H1 (cell line): ENCODE measurements at regions not wholly inside any gene's neighbourhood (a gene's known extent, or its start where the extent isn't known, plus 50 kb on each side); places are given as distances from the start of the nearest gene placed in this dataset.

Experiments used
- CTCF ChIA-PET: fragments of 300-600 bp; sonication (Branson Sonifier 250); formaldehyde crosslinking; loops from one replicate; lab custom pipeline; 2021; ENCODE audit not compliant: partially characterized antibody; lab: Charles Lee
- POLR2A ChIA-PET: fragments of 300-600 bp; sonication (Branson Sonifier 250); formaldehyde crosslinking; loops from one replicate; lab custom pipeline; 2021; ENCODE audit warnings: inconsistent platforms; ENCODE audit not compliant: partially characterized antibody; lab: Charles Lee
- DNase-seq, 2 experiments: peaks; one replicate each; pipeline versions ENCODE4 v3.0.0 to v3.0.0-alpha.2; 2010 to 2022; ENCODE audit warnings: low spot score in 2 of 2, low read depth in 1 of 2, mixed read lengths in 1 of 2
- FAIRE-seq: peaks from 2 replicates; lab custom pipeline; 2011; peaks lifted over from hg19 to GRCh38; lab: Jason Lieb, UNC
- H2AFZ ChIP-seq: 2 replicates; pipeline ENCODE4 v1.8.1; 2012; ENCODE audit warnings: low read length, inconsistent platforms
- H2AK5ac ChIP-seq: 2 replicates; pipeline ENCODE4 v1.6.1; 2013; ENCODE audit warnings: low read depth, low read length
- H2BK120ac ChIP-seq: replicated peaks from 2 replicates; pipeline ENCODE3; 2013; ENCODE audit warnings: low read depth, low read length, inconsistent platforms
- H2BK12ac ChIP-seq: 2 replicates; pipeline ENCODE4 v1.6.1; 2013; ENCODE audit warnings: low read depth, low read length
- H2BK15ac ChIP-seq: 2 replicates; pipeline ENCODE4 v1.6.1; 2013; ENCODE audit warnings: low read length
- H2BK20ac ChIP-seq: 2 replicates; pipeline ENCODE4 v1.6.1; 2013; ENCODE audit warnings: low read length
- H2BK5ac ChIP-seq: 2 replicates; pipeline ENCODE4 v1.6.1; 2013; ENCODE audit warnings: low read depth, low read length
- H3K14ac ChIP-seq: 2 replicates; pipeline ENCODE4 v1.6.1; 2013; ENCODE audit warnings: inconsistent platforms; ENCODE audit not compliant: insufficient read length
- H3K18ac ChIP-seq: 2 replicates; pipeline ENCODE4 v1.6.1; 2013; ENCODE audit warnings: low read length; ENCODE audit errors: extremely low read depth
- H3K23ac ChIP-seq: 2 replicates; pipeline ENCODE4 v1.6.1; 2013; ENCODE audit warnings: inconsistent platforms; ENCODE audit not compliant: insufficient read length
- H3K23me2 ChIP-seq: 2 replicates; pipeline ENCODE4 v1.6.1; 2013; ENCODE audit warnings: low read depth, low read length
- H3K27ac ChIP-seq: 2 replicates; pipeline ENCODE4 v1.6.1; 2011; ENCODE audit warnings: low read depth, low read length, inconsistent platforms
- H3K27me3 ChIP-seq, 4 experiments: replicated peaks in 1 of 4; 1 replicate in 1 of 4; 2 replicates in 3 of 4; pipeline versions ENCODE4 v1.6.1 to v1.8.1; 2011 to 2013; ENCODE audit warnings: low read length in 3 of 4, mild to moderate bottlenecking in 3 of 4, inconsistent platforms in 2 of 4, mixed read lengths in 2 of 4, moderate library complexity in 1 of 4; ENCODE audit not compliant: control insufficient read depth in 3 of 4, insufficient read depth in 3 of 4; ENCODE audit errors: extremely low read depth in 1 of 4
- H3K36me3 ChIP-seq, 4 experiments: 2 replicates each; pipeline versions ENCODE4 v1.6.1 to v1.8.1; 2011 to 2013; ENCODE audit warnings: mild to moderate bottlenecking in 4 of 4, low read length in 3 of 4, moderate library complexity in 2 of 4, control low read depth in 1 of 4, inconsistent platforms in 1 of 4; ENCODE audit not compliant: insufficient read depth in 4 of 4, control insufficient read depth in 2 of 4
- H3K4ac ChIP-seq: replicated peaks from 2 replicates; pipeline ENCODE3; 2013; ENCODE audit warnings: low read length, low read depth, mixed read lengths, inconsistent platforms; ENCODE audit not compliant: insufficient read length
- H3K4me1 ChIP-seq, 4 experiments: replicated peaks in 1 of 4; 1 replicate in 1 of 4; 2 replicates in 3 of 4; pipeline versions ENCODE4 v1.6.1 to v1.8.1; 2011 to 2013; ENCODE audit warnings: low read length in 3 of 4, inconsistent platforms in 2 of 4, mixed read lengths in 1 of 4; ENCODE audit not compliant: insufficient read depth in 4 of 4, control insufficient read depth in 3 of 4
- H3K4me2 ChIP-seq, 2 experiments: 2 replicates each; pipeline versions ENCODE4 v1.6.1 to v1.8.1; 2011 to 2013; ENCODE audit warnings: low read depth in 2 of 2, low read length in 2 of 2, control low read depth in 1 of 2, inconsistent platforms in 1 of 2, mild to moderate bottlenecking in 1 of 2; ENCODE audit not compliant: insufficient read depth in 1 of 2
- H3K4me3 ChIP-seq, 4 experiments: fragments of 200-600, 300-600 bp in 1 of 4; sonication (generic), shearing (Covaris generic), sonication (Bioruptor Twin) in 1 of 4; 2 replicates each; pipeline versions ENCODE4 v1.5.1 to v1.8.1; 2011 to 2016; ENCODE audit warnings: low read length in 4 of 4, low read depth in 3 of 4, control low read depth in 2 of 4, inconsistent platforms in 2 of 4, mild to moderate bottlenecking in 2 of 4, mixed read lengths in 1 of 4, moderate library complexity in 1 of 4; ENCODE audit not compliant: insufficient read depth in 2 of 4; ENCODE audit errors: extremely low read depth in 1 of 4
- H3K56ac ChIP-seq: replicated peaks from 2 replicates; pipeline ENCODE3; 2013; ENCODE audit warnings: low read depth, mild to moderate bottlenecking, mixed read lengths, low read length, inconsistent platforms; ENCODE audit not compliant: insufficient read length
- H3K79me1 ChIP-seq: 2 replicates; pipeline ENCODE4 v1.6.1; 2013; ENCODE audit warnings: low read depth, low read length, control low read depth
- H3K79me2 ChIP-seq, 2 experiments: 2 replicates each; pipeline versions ENCODE4 v1.6.1 to v1.8.1; 2012 to 2013; ENCODE audit warnings: low read length in 2 of 2, mild to moderate bottlenecking in 2 of 2, inconsistent platforms in 1 of 2; ENCODE audit not compliant: insufficient read depth in 2 of 2, control insufficient read depth in 1 of 2
- H3K9ac ChIP-seq, 4 experiments: replicated peaks in 1 of 4; 1 replicate in 1 of 4; 2 replicates in 3 of 4; pipeline versions ENCODE4 v1.6.1 to v1.8.1; 2011 to 2013; ENCODE audit warnings: low read depth in 3 of 4, low read length in 3 of 4, control low read depth in 2 of 4, mild to moderate bottlenecking in 2 of 4, moderate library complexity in 2 of 4, inconsistent platforms in 1 of 4; ENCODE audit errors: extremely low read depth in 1 of 4
- H3K9me3 ChIP-seq, 2 experiments: 2 replicates each; pipeline versions ENCODE4 v1.6.1 to v1.8.1; 2012 to 2013; ENCODE audit warnings: mild to moderate bottlenecking in 2 of 2, moderate library complexity in 2 of 2, control low read depth in 1 of 2, inconsistent platforms in 1 of 2, low read depth in 1 of 2, low read length in 1 of 2, mixed read lengths in 1 of 2; ENCODE audit not compliant: insufficient read depth in 2 of 2
- H4K20me1 ChIP-seq, 2 experiments: replicated peaks in 1 of 2; 2 replicates each; pipeline versions ENCODE3 to v1.8.1; 2011 to 2013; ENCODE audit warnings: inconsistent platforms in 2 of 2, low read length in 2 of 2, mild to moderate bottlenecking in 1 of 2; ENCODE audit not compliant: insufficient read depth in 2 of 2, control insufficient read depth in 1 of 2
- H4K5ac ChIP-seq: 2 replicates; pipeline ENCODE4 v1.6.1; 2013; ENCODE audit warnings: low read length, low read depth, mixed read lengths, inconsistent platforms; ENCODE audit not compliant: insufficient read length
- H4K8ac ChIP-seq: 2 replicates; pipeline ENCODE4 v1.8.0; 2013; ENCODE audit warnings: mild to moderate bottlenecking, moderate library complexity, low read length, inconsistent platforms; ENCODE audit not compliant: insufficient read depth; ENCODE audit errors: extremely low read depth
- H4K91ac ChIP-seq: replicated peaks from 2 replicates; pipeline ENCODE3; 2013; ENCODE audit warnings: low read length, mixed read lengths, inconsistent platforms; ENCODE audit not compliant: insufficient read length
- BACH1 ChIP-seq: IDR thresholded peaks from 2 replicates; pipeline ENCODE4 v1.6.1; 2012; ENCODE audit warnings: low read length, improper control_type of control experiment
- BRCA1 ChIP-seq: IDR thresholded peaks from 2 replicates; pipeline ENCODE4 v1.6.1; 2012; ENCODE audit warnings: low read depth, low read length, improper control_type of control experiment
- CBX5 ChIP-seq: fragments of 300-800, 300-1000 bp; sonication (generic); IDR thresholded peaks from 2 replicates; pipeline ENCODE4 v1.7.1; 2016; ENCODE audit warnings: antibody characterized with exemption, low read length, low read depth
- CBX8 ChIP-seq: fragments of 300-800, 300-1000 bp; sonication (generic); IDR thresholded peaks from 2 replicates; pipeline ENCODE4 v1.7.1; 2016; ENCODE audit warnings: low read depth, low read length, borderline replicate concordance
- CHD2 ChIP-seq: IDR thresholded peaks from 2 replicates; pipeline ENCODE4 v1.6.1; 2012; ENCODE audit warnings: low read length, improper control_type of control experiment
- KDM5A ChIP-seq: fragments of 200-600 bp; IDR thresholded peaks from 2 replicates; pipeline ENCODE4 v1.7.1; 2012; ENCODE audit warnings: mild to moderate bottlenecking, low read length, inconsistent platforms, mixed read lengths
- NRF1 ChIP-seq: IDR thresholded peaks from 2 replicates; pipeline ENCODE4 v1.6.1; 2011; ENCODE audit warnings: mild to moderate bottlenecking, low read depth, low read length, improper control_type of control experiment
- PHF8 ChIP-seq: fragments of 200-600 bp; sonication (generic); conservative IDR thresholded peaks from 2 replicates; pipeline ENCODE4 v1.7.1; 2012; ENCODE audit warnings: low read depth, mild to moderate bottlenecking, inconsistent platforms, low read length, moderate library complexity
- RXRA ChIP-seq: IDR thresholded peaks from 2 replicates; pipeline ENCODE4 v1.6.1; 2011; ENCODE audit warnings: low read depth, mild to moderate bottlenecking, low read length, moderate library complexity; ENCODE audit not compliant: insufficient read depth
- SUZ12 ChIP-seq: fragments of 200-600 bp; sonication (generic); IDR thresholded peaks from 2 replicates; pipeline ENCODE4 v1.6.1; 2012; ENCODE audit warnings: mild to moderate bottlenecking, inconsistent platforms, low read length, moderate library complexity, mixed read lengths
- TAF1 ChIP-seq: IDR thresholded peaks from 2 replicates; pipeline ENCODE4 v1.6.1; 2011; ENCODE audit warnings: mild to moderate bottlenecking, low read depth, low read length
- TBP ChIP-seq: IDR thresholded peaks from 2 replicates; pipeline ENCODE4 v1.6.1; 2011; ENCODE audit warnings: low read depth, low read length, improper control_type of control experiment
- TCF12 ChIP-seq: IDR thresholded peaks from 2 replicates; pipeline ENCODE4 v1.6.1; 2011; ENCODE audit warnings: low read depth, mild to moderate bottlenecking, low read length
- ZNF274 ChIP-seq: IDR thresholded peaks from 2 replicates; pipeline ENCODE4 v1.7.0; 2012; ENCODE audit warnings: low read length, borderline replicate concordance; ENCODE audit errors: extremely low read depth
- WGBS, 2 experiments: shearing (Covaris generic) in 1 of 2; methylation state at CpG; one replicate each; pipeline versions ENCODE4 v1.1.6 to v1.1.7; 2013 to 2015; ENCODE audit warnings: low lambda C conversion rate in 2 of 2, mixed read lengths in 2 of 2, inconsistent platforms in 1 of 2, low coverage in 1 of 2, missing lambda C conversion rate in 1 of 2; ENCODE audit not compliant: insufficient replicate concordance in 2 of 2, insufficient coverage in 1 of 2, insufficient read length in 1 of 2; ENCODE audit errors: extremely low coverage in 1 of 2, missing lambda C conversion rate in 1 of 2; 5-methylcytosine and 5-hydroxymethylcytosine counted together

- no peaks in the 10 kb centered on the region for H4K20me1 ChIP-seq
- no peak overlapping the region for H4K5ac ChIP-seq
- H3K56ac ChIP-seq = no peak overlapping the region
- H3K9ac ChIP-seq = no peak overlapping the region
- H2BK120ac ChIP-seq = no peak overlapping the region
- H2AFZ ChIP-seq = no peak overlapping the region
- H4K8ac ChIP-seq = no peak overlapping the region
- H3K79me2 ChIP-seq = no peaks in the 10 kb centered on the region
- no peak overlapping the region for H2BK5ac ChIP-seq
- H2BK15ac ChIP-seq = no peak overlapping the region
- TF ChIP-seq TAF1 (no peak), PHF8 (no peak), CHD2 (no peak), ZNF274 (no peak), SUZ12 (no peak), CBX8 (no peak), BRCA1 (no peak), TBP (no peak), CBX5 (no peak), RXRA (no peak), KDM5A (no peak), NRF1 (no peak), TCF12 (no peak), BACH1 (no peak)
- H3K27ac ChIP-seq = no peak overlapping the region
- H3K27me3 ChIP-seq = no peaks in the 10 kb centered on the region
- no peaks in the 10 kb centered on the region for H3K9me3 ChIP-seq
- DNase-seq (no peak), FAIRE-seq (no peak)
- no peak overlapping the region for H3K4me2 ChIP-seq
- H2BK12ac ChIP-seq = no peak overlapping the region
- H4K91ac ChIP-seq = no peak overlapping the region
- no peak overlapping the region for H3K18ac ChIP-seq
- CTCF ChIA-PET = no interaction called here
- no peaks in the 10 kb centered on the region for H3K36me3 ChIP-seq
- no peak overlapping the region for H3K23ac ChIP-seq
- no peaks in the 10 kb centered on the region for H3K23me2 ChIP-seq
- no peak overlapping the region for H3K4me3 ChIP-seq
- no peak overlapping the region for H2BK20ac ChIP-seq
- no peak overlapping the region for H2AK5ac ChIP-seq
- POLR2A ChIA-PET = no interaction called here
- WGBS, 2 experiments = 91% methylated on average over 5 of the region's 5 CpGs; no CpG with 5 or more reads in 1 of the 2 experiments
- no peak overlapping the region for H3K14ac ChIP-seq
- no peak overlapping the region for H3K4ac ChIP-seq
- H3K79me1 ChIP-seq = no peaks in the 10 kb centered on the region
- no peaks in the 10 kb centered on the region for H3K4me1 ChIP-seq
Observed at GRCh38 chrX:149079805-149080406, 425.2 kb downstream of the IDS start.
